Colon (tissue), 2 donors: ENCODE measurements at regions not wholly inside any gene's neighbourhood (a gene's known extent, or its start where the extent isn't known, plus 50 kb on each side); places are given as distances from the start of the nearest gene placed in this dataset.
"Not testable (repeated sequence)": the region's sequence is repeated elsewhere in the genome, so short reads cannot be mapped to it uniquely, and the experiment has no call there.

ENCODE experiments used
- FAIRE-seq: peaks from 2 replicates; lab custom pipeline; 2012; peaks lifted over from hg19 to GRCh38; lab: Jason Lieb, UNC
- donor health status: control.
- donor health status: control.

DNA sequence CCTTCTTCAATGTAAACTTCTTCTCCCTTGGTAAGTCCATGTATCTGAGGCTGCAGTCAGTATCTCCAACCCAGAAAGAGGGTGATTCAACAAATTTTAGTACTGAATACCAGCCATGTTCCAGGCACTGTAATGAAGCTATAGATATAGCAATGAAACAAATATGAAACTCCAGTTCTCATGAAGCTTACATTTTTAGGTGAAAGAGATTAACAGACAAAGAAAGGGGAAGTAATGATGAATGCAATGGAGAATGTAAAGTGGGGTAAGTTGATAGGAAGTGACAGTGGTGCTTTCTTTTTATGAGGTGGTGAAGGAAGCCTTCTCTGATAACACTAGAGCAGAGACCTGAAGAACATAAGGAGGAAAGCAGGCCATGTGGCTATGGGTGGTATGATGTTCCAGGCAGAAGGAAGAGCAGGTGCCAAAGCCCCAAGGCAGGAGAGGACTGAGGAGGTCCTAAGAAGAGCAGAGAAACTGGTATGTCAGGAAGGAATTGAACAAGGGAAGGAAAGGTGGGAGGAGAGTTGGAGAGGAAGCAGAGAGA is 143.6 kb downstream of the TFAP2B start:
- FAIRE-seq = no peak

DNA sequence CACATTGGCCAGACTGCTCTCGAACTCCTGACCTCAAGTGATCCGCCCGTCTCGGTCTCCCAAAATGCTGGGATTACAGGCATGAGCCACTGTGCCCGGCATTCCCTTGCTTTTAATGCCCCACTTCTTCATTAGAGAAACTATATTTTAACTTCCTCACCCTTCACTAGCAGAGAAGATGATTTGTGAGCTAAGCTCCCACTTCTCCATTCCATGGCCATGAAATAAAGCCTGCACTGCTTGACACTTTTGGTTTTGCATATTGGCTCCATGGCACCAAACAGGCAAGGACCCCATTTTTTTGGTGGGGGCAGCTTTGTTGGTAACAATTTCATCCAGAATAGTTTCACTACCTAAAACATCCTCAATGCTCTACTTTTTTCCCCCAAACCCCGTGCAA is 145.3 kb downstream of the TFAP2B start:
- FAIRE-seq = no peak

DNA sequence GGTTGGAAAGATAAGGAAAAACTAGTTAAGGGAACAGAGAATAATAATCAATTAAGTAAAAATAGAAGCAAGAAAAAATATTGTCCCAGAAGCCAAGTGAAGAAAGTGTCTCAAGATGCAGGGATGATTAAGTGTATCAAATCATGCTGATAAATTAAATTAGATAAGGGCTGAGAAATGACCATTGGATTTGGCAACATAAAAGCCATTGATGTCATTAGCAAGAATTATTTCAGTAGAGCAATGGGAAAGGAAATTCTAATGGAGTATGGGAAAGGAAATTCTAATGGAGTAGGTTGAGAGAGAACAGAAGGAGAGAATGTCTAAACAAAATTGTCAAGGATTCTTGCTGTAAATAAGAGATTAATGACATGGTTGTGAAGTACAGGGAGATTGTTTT is 146.8 kb downstream of the TFAP2B start:
- no peak for FAIRE-seq

DNA sequence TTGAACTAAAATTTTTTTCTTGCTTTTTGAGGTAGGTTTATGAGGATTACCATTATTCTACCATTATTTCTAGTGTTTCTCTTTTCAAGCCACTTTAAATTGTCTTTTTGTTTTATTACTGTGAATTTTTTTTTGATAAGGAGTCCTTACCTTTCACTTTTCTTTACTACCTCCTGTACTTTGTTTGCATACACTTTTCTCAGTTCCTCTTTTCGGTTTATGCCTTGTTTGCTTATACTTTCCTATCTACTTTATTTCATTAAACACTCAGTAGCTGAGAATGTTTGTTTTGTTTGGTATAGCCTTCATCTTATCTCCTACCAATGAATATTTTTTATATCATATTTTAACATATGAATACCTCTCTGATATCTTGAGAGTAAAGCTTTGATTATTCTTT is 147.9 kb downstream of the TFAP2B start:
- FAIRE-seq = peak; percentile 21

DNA sequence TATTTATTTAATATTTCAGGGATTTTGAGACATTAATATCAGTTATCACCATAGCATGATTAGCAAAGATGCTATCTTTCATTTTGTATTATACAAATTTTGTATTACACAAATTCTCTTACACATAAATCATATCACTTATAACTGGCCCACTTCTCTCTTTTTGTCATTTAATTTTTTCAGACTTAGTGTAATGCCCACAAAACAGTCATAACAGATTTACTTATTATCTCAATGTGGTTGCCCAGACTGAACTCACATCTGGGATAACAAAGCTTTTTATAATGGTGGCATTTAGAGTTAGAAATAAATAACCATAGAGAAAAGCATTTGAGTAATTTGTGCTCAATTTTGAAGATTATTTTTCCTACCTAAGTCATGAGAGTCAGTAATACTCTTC is 148.3 kb downstream of the TFAP2B start:
- no peak for FAIRE-seq

DNA sequence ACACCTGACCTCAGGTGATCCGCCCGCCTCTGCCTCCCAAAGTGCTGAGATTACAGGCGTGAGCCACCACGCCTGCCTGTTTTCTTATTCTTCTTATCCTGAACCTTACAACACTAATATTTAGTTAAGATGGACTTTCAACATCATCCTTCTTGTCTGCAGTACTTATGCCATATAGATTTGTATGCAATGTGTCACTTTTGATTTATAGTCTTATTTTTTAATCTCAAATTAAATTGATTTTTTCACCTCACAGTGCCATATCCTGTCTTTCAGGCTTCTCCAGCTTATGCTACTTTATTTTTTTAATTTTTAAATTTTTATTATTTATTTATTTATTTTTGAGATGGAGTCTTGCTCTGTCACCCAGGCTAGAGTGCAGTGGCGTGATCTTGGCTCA is 149.6 kb downstream of the TFAP2B start:
- FAIRE-seq = not testable (repeated sequence)

DNA sequence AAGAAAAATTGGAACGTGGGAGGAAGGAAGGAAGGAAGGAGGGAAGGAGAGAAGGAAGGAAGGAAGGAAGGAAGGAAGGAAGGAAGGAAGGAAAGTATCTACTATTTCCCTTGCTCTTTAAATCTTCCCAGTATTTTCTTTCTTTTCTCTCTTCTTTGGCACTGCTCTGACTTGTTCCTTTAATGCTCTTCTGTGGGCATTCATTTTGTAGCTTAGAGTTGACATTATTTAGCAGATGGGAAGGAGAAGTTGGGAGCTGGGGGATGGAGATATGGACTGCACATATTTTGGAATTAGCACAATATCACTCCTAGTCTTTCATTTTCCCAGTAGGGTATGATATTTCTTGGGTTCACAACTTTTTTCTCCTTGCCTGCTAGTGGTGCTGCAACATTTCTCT is 152.2 kb downstream of the TFAP2B start:
- FAIRE-seq = no peak

DNA sequence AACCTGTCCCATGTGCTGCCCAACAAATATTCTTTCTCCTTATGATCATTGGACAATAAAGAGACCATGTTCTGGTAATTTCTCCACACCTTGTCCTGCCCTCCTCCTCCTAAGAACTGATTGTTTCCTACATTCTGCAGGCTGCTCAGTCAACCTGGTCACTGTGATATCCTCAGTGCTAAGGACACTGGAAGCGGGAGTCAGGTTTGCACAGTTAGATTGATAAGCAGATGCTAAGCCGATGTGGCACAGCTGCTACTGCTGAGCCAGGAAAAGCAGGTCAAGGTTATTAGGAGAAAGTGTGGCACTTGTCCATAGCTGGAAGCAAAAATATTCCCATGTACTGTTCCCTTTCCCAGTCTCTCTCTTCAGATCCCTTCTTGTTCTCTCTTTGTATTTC is 154.8 kb downstream of the TFAP2B start:
- FAIRE-seq = no peak

DNA sequence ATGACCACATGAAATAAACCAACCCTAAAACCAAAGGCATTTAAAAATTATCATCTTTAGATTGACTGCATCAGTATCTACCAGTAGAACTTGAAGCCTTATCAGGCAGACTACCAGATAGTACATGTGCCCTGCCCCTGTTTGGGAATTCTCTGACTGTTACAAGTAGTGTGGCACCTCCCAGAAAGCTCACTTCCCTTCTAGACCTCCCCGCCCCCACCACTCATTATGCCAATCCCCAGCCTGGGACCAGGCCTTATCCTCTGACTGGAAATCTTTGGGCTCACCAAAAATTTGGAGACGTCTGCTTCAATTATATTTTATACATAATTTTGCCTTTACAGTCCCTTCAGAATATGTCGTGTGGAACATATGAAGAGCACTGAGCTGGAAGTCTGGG is 155.6 kb downstream of the TFAP2B start:
- no peak for FAIRE-seq

DNA sequence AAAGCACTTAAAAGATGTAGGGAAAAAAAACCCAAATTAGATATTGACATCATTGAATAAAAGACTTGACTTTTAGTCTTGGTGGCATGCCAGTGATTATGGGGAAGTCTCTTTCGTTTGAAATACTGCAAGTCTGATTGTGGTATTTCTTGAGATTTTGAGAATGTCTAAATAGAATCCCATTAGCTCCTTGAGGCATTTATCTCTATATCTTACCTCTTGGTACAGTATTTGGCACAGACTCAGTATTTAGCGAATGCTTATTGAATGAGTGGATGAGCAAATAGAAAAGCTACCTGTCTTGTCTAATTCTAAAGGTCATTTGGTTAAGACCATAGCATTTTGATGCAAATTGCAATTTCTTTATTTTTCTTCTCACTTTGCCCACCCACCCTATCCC is 156.5 kb downstream of the TFAP2B start:
- no peak for FAIRE-seq

DNA sequence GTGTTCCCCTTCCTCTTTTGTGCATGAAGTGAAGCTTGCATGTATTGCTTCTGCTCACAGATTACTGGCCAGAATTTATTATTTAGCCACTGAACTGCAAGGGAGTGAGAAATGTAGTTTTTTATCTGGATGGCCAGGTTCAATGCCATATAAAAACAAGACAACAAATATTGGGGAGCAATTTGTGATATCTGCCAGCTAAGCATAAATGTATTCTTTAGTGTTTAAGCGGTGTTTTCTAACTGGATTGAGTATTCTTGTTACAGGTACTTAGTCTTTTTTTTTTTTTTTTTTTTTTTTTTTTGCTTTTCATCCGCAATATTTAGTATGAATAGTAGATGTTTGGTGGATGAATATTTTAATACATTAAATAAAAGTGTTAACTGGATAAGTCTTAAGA is 158.2 kb downstream of the TFAP2B start:
- FAIRE-seq = no peak

DNA sequence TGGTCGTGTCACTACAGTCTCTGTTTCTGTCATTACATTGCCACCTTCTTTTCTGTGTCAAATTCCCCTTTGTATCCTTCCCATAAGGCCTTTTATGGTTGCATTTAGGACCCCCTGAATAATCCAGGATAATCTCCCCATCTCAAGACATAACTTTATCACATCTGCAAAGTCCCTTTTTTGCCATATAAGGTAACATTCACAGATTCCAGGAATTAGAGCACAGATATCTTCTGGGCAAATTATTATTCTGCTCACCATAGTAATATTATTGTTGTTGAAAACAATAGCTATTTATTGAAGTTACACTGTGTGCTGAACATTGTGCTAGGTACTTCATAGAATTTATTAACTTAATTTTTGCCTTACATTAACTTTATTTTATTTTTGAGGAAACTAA is 159.1 kb downstream of the TFAP2B start:
- no peak for FAIRE-seq

DNA sequence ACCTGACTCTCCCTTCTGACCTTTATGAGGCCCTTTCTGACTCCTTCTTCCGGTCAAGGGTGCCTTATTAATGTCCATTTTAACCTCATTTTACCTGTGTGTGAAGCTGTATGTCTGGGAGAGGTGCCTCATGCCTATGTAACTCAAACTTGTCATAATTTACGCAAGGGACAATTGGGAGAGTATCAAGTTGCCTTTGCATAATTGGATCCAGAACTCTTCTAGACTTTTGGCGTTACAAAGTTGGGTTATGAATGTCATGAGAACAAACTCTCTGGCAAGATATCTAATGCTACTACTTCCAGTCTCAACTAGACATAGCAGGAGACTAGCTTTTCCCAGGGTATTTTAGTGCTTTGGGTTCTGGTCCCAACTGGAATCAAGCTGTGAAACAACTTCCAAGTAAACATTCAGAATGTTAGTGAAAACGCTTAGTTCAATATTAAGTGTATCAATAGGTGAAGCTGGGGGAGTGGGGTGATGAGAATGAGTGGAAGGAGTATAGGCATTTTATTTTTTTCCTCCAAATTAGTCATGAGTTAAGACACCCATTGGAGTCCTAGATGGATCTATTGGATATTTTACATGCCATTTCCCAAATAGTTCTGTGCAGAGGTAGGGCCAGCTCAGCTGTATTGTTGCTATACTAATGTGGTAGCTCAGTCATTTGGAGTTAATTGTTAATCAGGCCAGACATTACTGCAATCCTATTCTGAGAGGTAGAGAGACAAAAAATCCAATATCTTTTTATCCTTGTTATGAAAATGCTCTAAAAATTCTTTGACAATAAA is 159.9 kb downstream of the TFAP2B start:
- no peak for FAIRE-seq

DNA sequence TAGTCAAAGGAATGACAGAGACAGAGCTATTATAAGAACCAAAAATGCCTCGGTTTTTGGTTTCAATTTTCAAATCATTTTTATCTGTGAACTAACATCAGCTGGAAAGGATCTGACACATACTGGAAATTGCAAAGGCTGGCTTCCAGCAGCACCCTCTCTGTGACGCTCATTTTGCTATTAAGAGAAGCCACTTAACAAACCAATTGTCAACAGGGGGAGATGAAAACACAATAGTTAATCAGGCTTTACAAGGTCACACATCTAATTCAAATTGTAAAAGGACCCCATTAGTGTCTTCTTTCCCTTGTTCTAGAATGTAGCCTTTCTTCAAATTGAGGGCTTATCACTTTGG is 160.5 kb downstream of the TFAP2B start:
- FAIRE-seq = no peak

DNA sequence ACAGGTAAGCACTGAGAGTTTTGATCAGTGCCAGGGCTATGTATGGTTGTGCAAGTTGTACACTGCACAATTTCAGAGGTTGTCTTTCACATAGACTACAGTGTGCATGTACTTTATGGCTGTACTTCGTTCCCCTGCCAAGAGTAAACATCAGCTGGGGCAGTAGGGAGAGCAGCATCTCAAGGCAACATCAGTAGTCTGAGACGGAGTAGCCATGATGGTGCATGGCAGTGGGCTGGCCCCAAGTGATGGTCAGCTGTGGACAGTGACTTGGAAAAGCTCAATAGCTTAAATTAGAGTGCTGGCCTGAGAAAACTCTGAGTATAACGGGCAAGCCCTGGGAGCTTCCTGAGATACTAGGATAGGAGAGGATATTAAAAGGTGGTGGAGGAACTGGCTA is 165.5 kb downstream of the TFAP2B start:
- FAIRE-seq = no peak

DNA sequence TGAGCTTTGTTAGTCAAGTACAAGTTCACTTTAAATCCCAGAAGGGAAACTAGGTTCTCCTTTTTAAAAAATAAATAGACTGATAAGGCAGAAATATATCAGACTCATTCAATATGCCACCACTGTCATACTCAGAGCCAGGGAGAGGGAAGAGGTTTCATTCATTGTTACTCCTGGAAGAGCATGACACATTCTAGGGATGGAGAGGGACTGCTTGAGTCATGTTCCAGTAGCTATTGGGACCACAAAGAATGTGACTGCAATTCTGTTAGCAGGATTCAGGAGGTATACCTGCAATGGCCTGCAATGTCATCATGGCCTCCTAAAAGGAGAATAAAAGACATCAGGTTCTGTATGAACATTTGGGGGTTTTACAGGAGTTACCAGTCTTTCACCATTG is 167.6 kb downstream of the TFAP2B start:
- FAIRE-seq = no peak

DNA sequence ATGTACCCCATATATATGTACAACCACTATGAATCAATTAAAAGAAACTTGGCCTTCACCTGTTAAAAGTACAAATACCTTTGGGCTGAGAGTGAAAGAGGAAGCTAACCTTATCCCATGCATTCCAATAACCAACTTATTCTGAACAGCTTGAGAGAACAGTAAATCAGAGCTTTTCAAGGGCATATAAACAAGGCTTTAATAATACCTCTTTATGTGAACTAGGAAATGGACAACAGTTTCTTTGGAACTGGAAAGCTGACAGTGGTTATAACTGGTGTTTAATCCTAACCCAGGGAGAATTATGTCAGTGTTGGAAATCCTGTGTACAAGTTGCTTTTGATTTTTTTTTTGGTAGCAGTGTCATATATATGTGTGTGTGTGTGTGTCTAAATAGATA is 170.5 kb downstream of the TFAP2B start:
- no peak for FAIRE-seq

DNA sequence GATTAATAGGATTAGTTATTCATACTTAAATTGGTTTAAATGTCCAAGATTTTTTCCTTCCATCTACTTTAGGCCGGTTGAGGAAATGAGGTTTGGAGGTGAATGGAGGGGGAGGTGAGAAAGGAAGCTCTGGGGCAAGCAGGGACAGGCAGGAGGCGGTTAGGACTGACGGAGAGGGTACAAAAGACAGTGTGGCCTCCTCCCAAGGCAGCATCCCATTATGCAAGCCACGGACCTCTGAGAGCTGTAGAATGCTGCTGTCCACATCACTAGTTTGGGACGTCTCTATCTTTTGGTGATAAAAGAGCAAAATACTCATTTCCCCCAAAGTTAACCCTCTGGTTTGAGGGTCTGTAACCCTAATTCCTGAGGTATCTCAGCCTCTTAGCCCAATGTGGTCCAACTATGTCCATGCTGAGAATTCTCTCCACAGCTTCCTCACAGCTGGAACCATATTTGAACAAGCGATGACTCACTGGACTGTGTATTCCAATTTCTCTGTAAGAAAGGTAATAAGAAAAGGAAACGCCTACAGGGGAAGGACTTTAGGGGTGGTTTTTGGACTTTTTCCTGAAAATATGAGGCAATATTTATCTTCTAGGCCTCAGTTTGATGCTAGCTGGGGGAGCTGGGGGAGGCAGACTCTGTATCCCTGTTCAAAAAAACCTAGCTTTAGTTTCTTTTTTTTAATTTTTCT is 172.2 kb downstream of the TFAP2B start:
- FAIRE-seq = no peak

DNA sequence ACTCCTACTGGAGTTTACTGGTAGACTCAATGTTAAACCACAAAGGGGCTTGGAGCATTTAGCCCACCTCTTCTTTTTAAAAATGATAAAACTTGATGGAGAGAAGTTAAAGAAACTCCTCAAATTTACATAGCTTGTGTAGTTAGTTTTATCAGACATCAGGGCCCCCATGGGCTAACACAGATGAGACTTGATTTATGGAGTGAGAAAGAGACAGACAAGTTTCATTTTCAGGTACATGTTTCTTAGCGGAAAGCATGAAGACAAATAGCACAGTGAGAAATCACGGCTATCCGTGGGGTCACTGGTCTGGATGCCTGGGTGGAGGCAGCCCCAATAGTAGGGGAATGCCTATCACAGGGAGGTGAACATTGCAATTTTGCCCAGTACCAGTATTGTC is 173.6 kb downstream of the TFAP2B start:
- no peak for FAIRE-seq

DNA sequence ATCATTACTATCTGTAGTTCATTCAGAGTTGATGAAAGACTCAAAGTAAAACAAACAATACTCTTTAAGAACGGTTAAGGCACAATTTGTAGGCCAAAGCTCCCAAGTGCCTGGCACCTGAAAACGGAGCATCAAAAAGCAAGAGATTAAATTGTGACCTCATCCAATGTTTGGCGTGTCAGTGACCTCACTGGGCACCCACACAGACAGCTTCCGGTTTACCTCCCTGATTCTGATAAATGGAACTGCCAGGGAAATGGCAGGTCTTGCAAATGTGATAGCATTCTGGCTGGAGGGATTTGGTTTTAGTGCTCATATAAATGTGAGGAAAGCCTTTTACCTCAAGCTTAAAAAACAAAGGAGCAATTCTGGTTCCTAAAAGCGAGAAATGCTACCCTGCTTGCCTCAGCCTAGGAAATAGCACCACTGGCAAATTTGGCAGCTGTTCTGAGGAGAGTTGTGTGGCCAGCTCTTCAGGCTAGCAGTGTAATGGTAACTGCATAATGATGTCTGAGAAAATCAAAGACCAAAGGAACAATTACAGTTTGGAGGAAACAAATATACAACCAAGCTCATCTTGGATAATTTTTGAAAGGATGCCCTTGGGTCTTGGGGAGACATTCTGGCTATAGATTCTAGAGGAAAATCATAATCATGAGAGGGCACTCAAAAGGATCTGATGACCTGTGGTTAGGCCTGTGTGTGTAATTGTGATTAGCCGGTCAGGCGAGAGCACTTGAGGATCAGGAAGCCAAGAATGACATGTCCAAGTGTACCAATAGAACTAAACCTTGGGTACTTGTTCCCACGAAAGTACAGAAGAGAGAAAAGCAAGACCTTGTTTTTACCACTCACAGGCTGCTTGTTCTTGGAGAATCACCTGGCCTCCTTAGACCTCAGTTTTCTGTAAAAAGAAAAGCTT is 174.3 kb downstream of the TFAP2B start:
- FAIRE-seq = no peak

DNA sequence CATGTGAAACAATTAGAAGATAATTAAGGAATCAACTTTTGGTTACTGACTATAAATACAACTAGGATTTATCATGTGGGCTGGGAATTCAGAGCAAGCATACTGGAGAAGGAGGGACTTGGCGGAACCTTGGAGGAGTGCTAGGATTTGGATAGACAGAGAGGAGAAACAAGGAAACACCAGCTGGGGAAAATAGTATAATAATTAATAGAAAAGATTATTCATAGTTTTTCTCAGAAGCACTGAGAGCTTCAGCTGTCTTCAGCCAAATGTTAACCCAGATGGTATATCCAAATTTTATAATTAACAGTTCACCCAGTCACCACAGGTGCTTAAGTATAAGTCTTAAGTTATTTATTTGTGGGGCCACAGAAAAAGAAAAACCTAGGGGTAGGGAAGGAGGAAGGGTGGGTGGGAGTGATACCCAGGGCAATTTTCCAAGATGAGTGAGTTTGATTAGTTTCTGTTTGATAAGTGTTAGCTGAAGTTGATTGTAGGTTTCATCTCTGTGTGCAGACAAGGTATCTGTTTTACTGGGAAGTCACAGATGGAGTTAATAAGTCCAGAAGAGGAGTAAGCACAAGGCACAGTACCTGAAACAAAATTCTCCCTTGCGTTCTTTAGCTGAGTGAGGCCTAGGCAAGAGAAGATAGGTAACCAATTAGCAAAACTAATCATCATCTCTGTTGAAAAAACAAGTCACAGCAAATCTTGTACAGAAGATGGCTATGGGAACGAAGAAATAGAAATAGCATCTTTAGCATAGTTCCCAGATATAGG is 175.5 kb downstream of the TFAP2B start:
- FAIRE-seq = no peak

DNA sequence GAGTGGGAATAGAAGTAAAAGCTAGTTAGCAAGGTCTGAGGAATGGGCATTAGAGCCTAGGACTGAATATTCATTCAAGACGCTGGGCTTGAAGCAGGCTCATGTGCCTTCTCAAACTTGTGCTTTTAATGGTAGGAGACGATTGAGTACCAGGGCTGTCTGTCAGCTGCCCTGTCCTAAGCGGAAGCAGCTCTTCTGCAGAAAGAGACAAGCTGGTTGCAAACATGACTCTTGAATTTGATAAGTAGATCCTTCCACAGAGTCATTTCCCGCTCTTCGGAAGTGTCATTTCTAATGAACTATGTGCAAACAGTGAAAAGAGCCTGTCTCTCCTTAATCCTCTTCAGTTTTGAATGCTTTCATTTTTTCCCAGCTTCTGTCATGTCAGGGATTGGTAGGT is 176.4 kb downstream of the TFAP2B start:
- no peak for FAIRE-seq
